GM23338 (cell line): ENCODE measurements at regions not wholly inside any gene's neighbourhood (a gene's known extent, or its start where the extent isn't known, plus 50 kb on each side); places are given as distances from the start of the nearest gene placed in this dataset.

Experiments used
- ATAC-seq: fragments of 200-7000 bp; cut with Tn5 transposase; 3 replicates; pipeline ENCODE4 v1.9.1; 2020
- DNase-seq: peaks from one replicate; pipeline ENCODE4 v3.0.0-alpha.2; 2015; ENCODE audit warnings: low spot score
- H2AFZ ChIP-seq: fragments of 200-600 bp; sonication (generic); 2 replicates; pipeline ENCODE4 v1.8.0; 2016; ENCODE audit warnings: antibody characterized with exemption, mild to moderate bottlenecking, moderate library complexity
- H3F3A ChIP-seq: fragments of 200-600 bp; sonication (generic); replicated peaks from 2 replicates; pipeline ENCODE4 v1.8.0; 2017; ENCODE audit warnings: antibody characterized with exemption, mixed run types, low read depth
- H3K27ac ChIP-seq: fragments of 200-600 bp; sonication (generic); 2 replicates; pipeline ENCODE4 v1.6.1; 2016; ENCODE audit warnings: low read depth
- H3K27me3 ChIP-seq: fragments of 200-600 bp; sonication (generic); 2 replicates; pipeline ENCODE4 v1.8.0; 2016; ENCODE audit warnings: mild to moderate bottlenecking, mixed run types, moderate library complexity; ENCODE audit not compliant: insufficient read depth
- H3K36me3 ChIP-seq: fragments of 200-600 bp; sonication (generic); 2 replicates; pipeline ENCODE4 v1.8.0; 2016; ENCODE audit warnings: mild to moderate bottlenecking; ENCODE audit not compliant: insufficient read depth
- H3K4me1 ChIP-seq: fragments of 200-600 bp; sonication (generic); 2 replicates; pipeline ENCODE4 v1.8.0; 2016; ENCODE audit warnings: mild to moderate bottlenecking, moderate library complexity; ENCODE audit not compliant: insufficient read depth
- H3K4me2 ChIP-seq: fragments of 200-600 bp; sonication (generic); 2 replicates; pipeline ENCODE4 v1.7.1; 2017; ENCODE audit warnings: mixed run types
- H3K4me3 ChIP-seq: fragments of 200-600 bp; sonication (generic); 2 replicates; pipeline ENCODE4 v1.6.1; 2016; ENCODE audit warnings: mixed run types
- H3K79me2 ChIP-seq: fragments of 200-600 bp; sonication (generic); replicated peaks from 2 replicates; pipeline ENCODE4 v1.8.0; 2017; ENCODE audit warnings: mild to moderate bottlenecking; ENCODE audit not compliant: insufficient read depth
- H3K9me2 ChIP-seq: fragments of 200-600 bp; sonication (generic); 2 replicates; pipeline ENCODE4 v1.8.0; 2017; ENCODE audit not compliant: insufficient read depth
- H4K20me1 ChIP-seq: fragments of 200-600 bp; sonication (generic); replicated peaks from 2 replicates; pipeline ENCODE4 v1.8.0; 2017; ENCODE audit warnings: mild to moderate bottlenecking; ENCODE audit not compliant: insufficient read depth
- H3K27ac Mint-ChIP-seq: 2 replicates; pipeline ENCODE4 v1.8.0; 2020; ENCODE audit warnings: inconsistent platforms, mild to moderate bottlenecking, moderate library complexity, mixed read lengths
- H3K27me3 Mint-ChIP-seq: 3 replicates; pipeline ENCODE4 v1.8.0; 2022; ENCODE audit warnings: low read depth, mild to moderate bottlenecking, moderate library complexity, mixed read lengths, inconsistent platforms; ENCODE audit not compliant: insufficient read depth, poor library complexity
- H3K36me3 Mint-ChIP-seq: 3 replicates; pipeline ENCODE4 v1.8.0; 2021; ENCODE audit warnings: low read depth, mild to moderate bottlenecking, inconsistent platforms, moderate library complexity, mixed read lengths
- H3K4me1 Mint-ChIP-seq: 3 replicates; pipeline ENCODE4 v1.8.0; 2020; ENCODE audit warnings: mild to moderate bottlenecking, inconsistent platforms, mixed read lengths
- H3K4me3 Mint-ChIP-seq: 3 replicates; pipeline ENCODE4 v1.8.0; 2021; ENCODE audit warnings: moderate library complexity, mild to moderate bottlenecking, inconsistent platforms, mixed read lengths
- H3K9me3 Mint-ChIP-seq: 3 replicates; pipeline ENCODE4 v1.8.0; 2020; ENCODE audit warnings: moderate library complexity, mild to moderate bottlenecking, inconsistent platforms, mixed read lengths
- CREB1 ChIP-seq: fragments of 250-450 bp; sonication (Bioruptor Pico); IDR thresholded peaks from 2 replicates; pipeline ENCODE4 v1.5.0; 2020; ENCODE audit warnings: low read depth, mild to moderate bottlenecking, moderate library complexity
- CTCF ChIP-seq, 2 experiments: fragments of 200-600 bp in 1 of 2; sonication (generic) in 1 of 2; conservative IDR thresholded peaks; 2 replicates each; pipeline versions ENCODE4 v1.5.1 to v1.6.1; 2016 to 2017; ENCODE audit warnings: antibody characterized with exemption in 2 of 2, low read depth in 2 of 2, mild to moderate bottlenecking in 2 of 2, moderate library complexity in 1 of 2
- EZH2 ChIP-seq: fragments of 200-600 bp; sonication (generic); IDR thresholded peaks from one replicate; pipeline ENCODE4 v1.8.0; 2017; ENCODE audit warnings: antibody characterized with exemption, mild to moderate bottlenecking, low read depth; ENCODE audit not compliant: unreplicated experiment
- EZH2phosphoT487 ChIP-seq: fragments of 200-600 bp; sonication (generic); IDR thresholded peaks from one replicate; pipeline ENCODE4 v1.8.1; 2018; ENCODE audit warnings: antibody characterized with exemption; ENCODE audit not compliant: unreplicated experiment
- JUNB ChIP-seq: IDR thresholded peaks from one replicate; pipeline ENCODE4 v1.6.1; 2016; ENCODE audit warnings: antibody characterized with exemption; ENCODE audit not compliant: unreplicated experiment
- NANOG ChIP-seq: IDR thresholded peaks from 2 replicates; pipeline ENCODE4 v1.6.1; 2016; ENCODE audit warnings: antibody characterized with exemption, borderline replicate concordance
- POLR2AphosphoS5 ChIP-seq: IDR thresholded peaks from 2 replicates; pipeline ENCODE4 v1.6.1; 2016; ENCODE audit warnings: antibody characterized with exemption, low read depth
- REST ChIP-seq: IDR thresholded peaks from one replicate; pipeline ENCODE4 v1.6.1; 2018; ENCODE audit warnings: antibody characterized with exemption; ENCODE audit not compliant: unreplicated experiment
- STAT1 ChIP-seq: IDR thresholded peaks from one replicate; pipeline ENCODE4 v1.6.1; 2016; ENCODE audit warnings: antibody characterized with exemption; ENCODE audit not compliant: unreplicated experiment
- ZNF114 ChIP-seq: fragments of 250-450 bp; sonication (Bioruptor Pico); IDR thresholded peaks from 2 replicates; pipeline ENCODE4 v1.5.0; 2020; ENCODE audit warnings: mild to moderate bottlenecking, moderate library complexity
- ZNF331 ChIP-seq: fragments of 250-450 bp; sonication (Bioruptor Pico); IDR thresholded peaks from 2 replicates; pipeline ENCODE4 v1.5.0; 2020; ENCODE audit warnings: low read depth, mild to moderate bottlenecking, moderate library complexity

- no peak for TF ChIP-seq EZH2
These were observed 286.1 kb upstream of the KLF6 start (continued) for GRCh38 chr10:4070921-4071660.

- Histone ChIP-seq H3K4me1 (no peaks in the 10 kb centered on the region), H4K20me1 (no peaks in the 10 kb centered on the region), H3K27ac (no peak overlapping the region), H3K36me3 (no peaks in the 10 kb centered on the region), H3K9me2 (peaks cover 10% of the 10 kb centered on the region), H3K27me3 (no peaks in the 10 kb centered on the region), H3K4me2 (no peak overlapping the region), H3K79me2 (no peaks in the 10 kb centered on the region), H2AFZ (no peak overlapping the region), H3F3A (no peaks in the 10 kb centered on the region), H3K4me3 (no peak overlapping the region)
- Mint-ChIP-seq H3K36me3 (no peaks in the 10 kb centered on the region), H3K9me3 (no peaks in the 10 kb centered on the region), H3K27me3 (peaks cover 1% of the 10 kb centered on the region), H3K27ac (no peak overlapping the region), H3K4me1 (no peaks in the 10 kb centered on the region), H3K4me3 (no peak overlapping the region)
- DNase-seq (no peak), ATAC-seq (no peak)
- TF ChIP-seq NANOG (no peak), JUNB (no peak), EZH2phosphoT487 (no peak), REST (no peak), ZNF114 (no peak), ZNF331 (no peak), CREB1 (CRISPR knock-in tag) (no peak)
These were observed 285.2 kb upstream of the KLF6 start for GRCh38 chr10:4070184-4070583.

- Histone ChIP-seq H3K9me2 (peaks cover 10% of the 10 kb centered on the region), H3K36me3 (no peaks in the 10 kb centered on the region), H3F3A (no peaks in the 10 kb centered on the region), H3K27me3 (no peaks in the 10 kb centered on the region), H3K27ac (no peak overlapping the region), H3K4me2 (no peak overlapping the region), H2AFZ (no peak overlapping the region), H3K4me3 (no peak overlapping the region), H3K79me2 (no peaks in the 10 kb centered on the region), H4K20me1 (no peaks in the 10 kb centered on the region), H3K4me1 (no peaks in the 10 kb centered on the region)
- Mint-ChIP-seq H3K4me3 (no peak overlapping the region), H3K4me1 (no peaks in the 10 kb centered on the region), H3K9me3 (no peaks in the 10 kb centered on the region), H3K36me3 (no peaks in the 10 kb centered on the region), H3K27ac (no peak overlapping the region), H3K27me3 (peaks cover under 1% of the 10 kb centered on the region)
- DNase-seq: peak; percentile 4
- no peak for ATAC-seq
- TF ChIP-seq REST (no peak), STAT1 (no peak), NANOG (no peak), POLR2AphosphoS5 (no peak), EZH2 (no peak), ZNF114 (no peak), CTCF (conservative IDR thresholded peaks at IDR 0.05; ENCODE audit: low read depth in 2 of 2) (no peak), ZNF331 (no peak)
These were observed 284.5 kb upstream of the KLF6 start for GRCh38 chr10:4069491-4069890.
